Endodermal cell (in vitro differentiated cells): ENCODE measurements at regions not wholly inside any gene's neighbourhood (a gene's known extent, or its start where the extent isn't known, plus 50 kb on each side); places are given as distances from the start of the nearest gene placed in this dataset.

Experiments
- DNase-seq: peaks from one replicate; pipeline ENCODE4 v3.0.0-alpha.2; 2017
- H3K27ac ChIP-seq: 2 replicates; pipeline ENCODE4 v1.5.1; 2013; ENCODE audit warnings: mild to moderate bottlenecking, low read depth, low read length, moderate library complexity
- H3K27me3 ChIP-seq: 2 replicates; pipeline ENCODE4 v1.6.1; 2013; ENCODE audit warnings: mild to moderate bottlenecking, low read length, moderate library complexity; ENCODE audit not compliant: insufficient read depth, control insufficient read depth, poor library complexity, severe bottlenecking
- H3K36me3 ChIP-seq: 2 replicates; pipeline ENCODE4 v1.7.0; 2013; ENCODE audit warnings: mild to moderate bottlenecking, low read length, moderate library complexity; ENCODE audit not compliant: control insufficient read depth, insufficient read depth
- H3K4me1 ChIP-seq: one replicate; pipeline ENCODE4 v1.7.0; 2013; ENCODE audit warnings: low read length; ENCODE audit not compliant: control insufficient read depth, insufficient read depth
- H3K4me3 ChIP-seq: 2 replicates; pipeline ENCODE4 v1.5.1; 2013; ENCODE audit warnings: mild to moderate bottlenecking, low read length, moderate library complexity
- H3K9ac ChIP-seq: 2 replicates; pipeline ENCODE4 v1.6.1; 2013; ENCODE audit warnings: mild to moderate bottlenecking, low read length, moderate library complexity; ENCODE audit not compliant: poor library complexity, severe bottlenecking; ENCODE audit errors: extremely low read depth
- H3K9me3 ChIP-seq: 2 replicates; pipeline ENCODE4 v1.6.1; 2013; ENCODE audit warnings: mild to moderate bottlenecking, low read length, moderate library complexity; ENCODE audit not compliant: control insufficient read depth
- H3K27ac Mint-ChIP-seq: 2 replicates; pipeline ENCODE4 v1.8.0; 2020; ENCODE audit warnings: mixed read lengths
- H3K27me3 Mint-ChIP-seq: 2 replicates; pipeline ENCODE4 v1.8.0; 2021; ENCODE audit warnings: mild to moderate bottlenecking, mixed read lengths; ENCODE audit not compliant: insufficient read depth
- H3K36me3 Mint-ChIP-seq: 2 replicates; pipeline ENCODE4 v1.8.0; 2020; ENCODE audit warnings: low read depth, mixed read lengths
- H3K4me1 Mint-ChIP-seq: 2 replicates; pipeline ENCODE4 v1.8.0; 2020; ENCODE audit warnings: mixed read lengths
- H3K4me3 Mint-ChIP-seq: 2 replicates; pipeline ENCODE4 v1.8.0; 2020; ENCODE audit warnings: mild to moderate bottlenecking, moderate library complexity, mixed read lengths
- H3K9me3 Mint-ChIP-seq: 2 replicates; pipeline ENCODE4 v1.8.0; 2020; ENCODE audit warnings: mild to moderate bottlenecking, mixed read lengths
- CTCF ChIP-seq: fragments of 200-600 bp; sonication (generic); conservative IDR thresholded peaks from 2 replicates; pipeline ENCODE4 v1.5.0; 2021; ENCODE audit warnings: antibody characterized with exemption, mild to moderate bottlenecking
- WGBS, 2 experiments: methylation state at CpG; one replicate each; pipeline versions ENCODE4 v1.1.5 to v1.1.7; 2013; ENCODE audit warnings: missing lambda C conversion rate in 2 of 2, mixed read lengths in 1 of 2; ENCODE audit not compliant: insufficient coverage in 1 of 2, insufficient read length in 1 of 2; 5-methylcytosine and 5-hydroxymethylcytosine counted together

- H3K4me1 Mint-ChIP-seq = no peaks in the 10 kb centered on the region
- no peak overlapping the region for H3K27ac Mint-ChIP-seq
- no peak for DNase-seq
- Histone ChIP-seq H3K9me3 (peaks cover 16% of the 10 kb centered on the region), H3K4me3 (no peak overlapping the region), H3K4me1 (no peaks in the 10 kb centered on the region), H3K27ac (no peak overlapping the region), H3K9ac (no peak overlapping the region), H3K36me3 (no peaks in the 10 kb centered on the region), H3K27me3 (no peaks in the 10 kb centered on the region)
- H3K4me3 Mint-ChIP-seq = no peak overlapping the region
- H3K36me3 Mint-ChIP-seq = no peaks in the 10 kb centered on the region
- 100% methylated on average over 1 of the region's 2 CpGs; no CpG with 5 or more reads in 1 of the 2 experiments for WGBS, 2 experiments
- peaks cover 10% of the 10 kb centered on the region for H3K9me3 Mint-ChIP-seq
- H3K27me3 Mint-ChIP-seq = no peaks in the 10 kb centered on the region
- TF ChIP-seq CTCF = no peak
Measured at GRCh38 chr1:238205045-238205662, 314.4 kb upstream of the ZP4 start.

GRCh38 chr1:238201992-238202391 is 311.3 kb upstream of the ZP4 start:
- peaks cover 5% of the 10 kb centered on the region for H3K4me1 Mint-ChIP-seq
- no peak for TF ChIP-seq CTCF
- Histone ChIP-seq H3K36me3 (no peaks in the 10 kb centered on the region), H3K9me3 (peaks cover 8% of the 10 kb centered on the region), H3K27ac (no peak overlapping the region), H3K4me1 (no peaks in the 10 kb centered on the region), H3K27me3 (no peaks in the 10 kb centered on the region), H3K9ac (no peak overlapping the region), H3K4me3 (no peak overlapping the region)
- H3K27ac Mint-ChIP-seq = no peak overlapping the region
- H3K4me3 Mint-ChIP-seq = no peak overlapping the region
- H3K9me3 Mint-ChIP-seq = peaks cover 2% of the 10 kb centered on the region
- WGBS, 2 experiments = 93 to 100% methylated on average over 1 to 2 of the region's 2 CpGs
- DNase-seq = no peak
- no peaks in the 10 kb centered on the region for H3K36me3 Mint-ChIP-seq
- no peaks in the 10 kb centered on the region for H3K27me3 Mint-ChIP-seq

GRCh38 chr1:238199325-238199724 is 308.6 kb upstream of the ZP4 start:
- Histone ChIP-seq H3K36me3 (no peaks in the 10 kb centered on the region), H3K4me1 (no peaks in the 10 kb centered on the region), H3K9ac (no peak overlapping the region), H3K9me3 (peaks cover 8% of the 10 kb centered on the region), H3K4me3 (no peak overlapping the region), H3K27me3 (no peaks in the 10 kb centered on the region), H3K27ac (no peak overlapping the region)
- H3K27ac Mint-ChIP-seq = no peak overlapping the region
- no peak for DNase-seq
- no peaks in the 10 kb centered on the region for H3K36me3 Mint-ChIP-seq
- H3K27me3 Mint-ChIP-seq = no peaks in the 10 kb centered on the region
- WGBS, 2 experiments = 62% methylated on average over 1 of the region's 1 CpG; no CpG with 5 or more reads in 1 of the 2 experiments
- no peak overlapping the region for H3K4me3 Mint-ChIP-seq
- no peak for TF ChIP-seq CTCF
- no peaks in the 10 kb centered on the region for H3K9me3 Mint-ChIP-seq
- H3K4me1 Mint-ChIP-seq = peaks cover 7% of the 10 kb centered on the region
